ENCODE measurements at regions not wholly inside any gene's neighbourhood (a gene's known extent, or its start where the extent isn't known, plus 50 kb on each side); places are given as distances from the start of the nearest gene placed in this dataset.

- Histone ChIP-seq H3K36me3 (ENCODE audit: low read depth) (no peaks in the 10 kb centered on the region), H3K27ac (no peak overlapping the region), H3K9me3 (ENCODE audit: low read depth) (no peaks in the 10 kb centered on the region), H3K9ac (no peak overlapping the region), H3K79me2 (ENCODE audit: insufficient read depth) (no peaks in the 10 kb centered on the region), H3K4me1 (ENCODE audit: insufficient read depth) (no peaks in the 10 kb centered on the region), H3K4me2 (ENCODE audit: unreplicated experiment) (no peak overlapping the region), H2AFZ (no peak overlapping the region), H3F3A (ENCODE audit: insufficient read depth) (no peaks in the 10 kb centered on the region), H3K27me3 (replicated peaks; ENCODE audit: insufficient read depth) (no peaks in the 10 kb centered on the region), H3K4me3 (no peak overlapping the region), H3K9me2 (ENCODE audit: insufficient read depth) (no peaks in the 10 kb centered on the region), H4K20me1 (ENCODE audit: insufficient read depth) (no peaks in the 10 kb centered on the region)
- in situ Hi-C loops (cut with MboI), result no loop called here
- 57 to 66% methylated on average over 9 of the region's 9 CpGs for WGBS, 2 experiments (ENCODE audit: low coverage in 1 of 2, low lambda C conversion rate in 2 of 2, missing lambda C conversion rate in 2 of 2)
- TF ChIP-seq EZH2 (IDR thresholded peaks at IDR 0.05; ENCODE audit: insufficient read depth, poor library complexity, severe bottlenecking) (no peak), EZH2phosphoT487 (IDR thresholded peaks at IDR 0.05; ENCODE audit: insufficient read depth, low read depth) (no peak)
- no peak for DNase-seq
Measured at GRCh38 chr2:230593765-230594164, 118.9 kb upstream of the CAB39 start.

GRCh38 chr2:230594286-230594840 is 118.3 kb upstream of the CAB39 start:
- in situ Hi-C loops (cut with MboI), result no loop called here
- DNase-seq, result no peak
- H3K9me2 ChIP-seq (ENCODE audit: insufficient read depth), result no peaks in the 10 kb centered on the region

GRCh38 chr2:230599853-230600252 is 112.8 kb upstream of the CAB39 start:
- H3K9me3 ChIP-seq (ENCODE audit: low read depth), result no peaks in the 10 kb centered on the region
- WGBS, 2 experiments (ENCODE audit: low coverage in 1 of 2, low lambda C conversion rate in 2 of 2, missing lambda C conversion rate in 2 of 2), result 89 to 91% methylated on average over 2 of the region's 2 CpGs
- no peaks in the 10 kb centered on the region for H3K4me1 ChIP-seq (ENCODE audit: insufficient read depth)
- H3K4me2 ChIP-seq (ENCODE audit: unreplicated experiment), result no peak overlapping the region
- in situ Hi-C loops (cut with MboI), result no loop called here
- DNase-seq, result no peak
- H3K27me3 ChIP-seq (replicated peaks; ENCODE audit: insufficient read depth), result peaks cover 6% of the 10 kb centered on the region; the same call in 1 of the 2 replicates
- H3K27ac ChIP-seq, result no peak overlapping the region
- H2AFZ ChIP-seq, result no peak overlapping the region
- no peaks in the 10 kb centered on the region for H3F3A ChIP-seq (ENCODE audit: insufficient read depth)
- no peak overlapping the region for H3K9ac ChIP-seq
- no peaks in the 10 kb centered on the region for H3K79me2 ChIP-seq (ENCODE audit: insufficient read depth)
- no peaks in the 10 kb centered on the region for H3K9me2 ChIP-seq (ENCODE audit: insufficient read depth)
- TF ChIP-seq EZH2 (IDR thresholded peaks at IDR 0.05; ENCODE audit: insufficient read depth, poor library complexity, severe bottlenecking), result no peak
- no peak for TF ChIP-seq EZH2phosphoT487 (IDR thresholded peaks at IDR 0.05; ENCODE audit: insufficient read depth, low read depth)
- H4K20me1 ChIP-seq (ENCODE audit: insufficient read depth), result no peaks in the 10 kb centered on the region
- no peak overlapping the region for H3K4me3 ChIP-seq
- no peaks in the 10 kb centered on the region for H3K36me3 ChIP-seq (ENCODE audit: low read depth)

More at GRCh38 chr2:230594286-230594840, 118.3 kb upstream of the CAB39 start:
- Histone ChIP-seq H3K4me3 (no peak overlapping the region), H3K9me3 (ENCODE audit: low read depth) (no peaks in the 10 kb centered on the region), H3K4me1 (ENCODE audit: insufficient read depth) (no peaks in the 10 kb centered on the region), H3K27ac (no peak overlapping the region), H3K4me2 (ENCODE audit: unreplicated experiment) (no peak overlapping the region), H3K27me3 (replicated peaks; ENCODE audit: insufficient read depth) (no peaks in the 10 kb centered on the region), H3K79me2 (ENCODE audit: insufficient read depth) (no peaks in the 10 kb centered on the region), H3K36me3 (ENCODE audit: low read depth) (no peaks in the 10 kb centered on the region), H3K9ac (no peak overlapping the region), H4K20me1 (ENCODE audit: insufficient read depth) (no peaks in the 10 kb centered on the region), H3F3A (ENCODE audit: insufficient read depth) (no peaks in the 10 kb centered on the region), H2AFZ (no peak overlapping the region)
- TF ChIP-seq EZH2 (IDR thresholded peaks at IDR 0.05; ENCODE audit: insufficient read depth, poor library complexity, severe bottlenecking), result no peak
- no peak for TF ChIP-seq EZH2phosphoT487 (IDR thresholded peaks at IDR 0.05; ENCODE audit: insufficient read depth, low read depth)
- 51 to 85% methylated on average over 3 of the region's 3 CpGs for WGBS, 2 experiments (ENCODE audit: low coverage in 1 of 2, low lambda C conversion rate in 2 of 2, missing lambda C conversion rate in 2 of 2)

GRCh38 chr2:230600285-230600684 is 112.4 kb upstream of the CAB39 start:
- Histone ChIP-seq H3K36me3 (ENCODE audit: low read depth) (no peaks in the 10 kb centered on the region), H3K9ac (no peak overlapping the region), H3K27me3 (replicated peaks; ENCODE audit: insufficient read depth) (peaks cover 9% of the 10 kb centered on the region; the same call in 1 of the 2 replicates), H3K9me3 (ENCODE audit: low read depth) (no peaks in the 10 kb centered on the region), H3K4me3 (no peak overlapping the region), H3K9me2 (ENCODE audit: insufficient read depth) (no peaks in the 10 kb centered on the region), H3K4me1 (ENCODE audit: insufficient read depth) (no peaks in the 10 kb centered on the region), H3K4me2 (ENCODE audit: unreplicated experiment) (no peak overlapping the region), H3K27ac (no peak overlapping the region), H3F3A (ENCODE audit: insufficient read depth) (no peaks in the 10 kb centered on the region), H3K79me2 (ENCODE audit: insufficient read depth) (no peaks in the 10 kb centered on the region), H2AFZ (no peak overlapping the region), H4K20me1 (ENCODE audit: insufficient read depth) (no peaks in the 10 kb centered on the region)
- in situ Hi-C loops (cut with MboI), result no loop called here
- DNase-seq, result no peak
- 87 to 98% methylated on average over 5 of the region's 5 CpGs for WGBS, 2 experiments (ENCODE audit: low coverage in 1 of 2, low lambda C conversion rate in 2 of 2, missing lambda C conversion rate in 2 of 2)
- TF ChIP-seq EZH2 (IDR thresholded peaks at IDR 0.05; ENCODE audit: insufficient read depth, poor library complexity, severe bottlenecking) (no peak), EZH2phosphoT487 (IDR thresholded peaks at IDR 0.05; ENCODE audit: insufficient read depth, low read depth) (no peak)

- Histone ChIP-seq H3K4me1 (ENCODE audit: insufficient read depth) (no peaks in the 10 kb centered on the region), H3K4me3 (no peak overlapping the region), H3K4me2 (ENCODE audit: unreplicated experiment) (no peak overlapping the region), H3K79me2 (ENCODE audit: insufficient read depth) (no peaks in the 10 kb centered on the region), H3K9me2 (ENCODE audit: insufficient read depth) (no peaks in the 10 kb centered on the region), H3K36me3 (ENCODE audit: low read depth) (no peaks in the 10 kb centered on the region), H3K9ac (no peak overlapping the region), H4K20me1 (ENCODE audit: insufficient read depth) (no peaks in the 10 kb centered on the region), H2AFZ (no peak overlapping the region), H3K27ac (no peak overlapping the region), H3K27me3 (replicated peaks; ENCODE audit: insufficient read depth) (peaks cover 9% of the 10 kb centered on the region; the same call in 1 of the 2 replicates), H3F3A (ENCODE audit: insufficient read depth) (no peaks in the 10 kb centered on the region), H3K9me3 (ENCODE audit: low read depth) (no peaks in the 10 kb centered on the region)
- WGBS, 2 experiments (ENCODE audit: low coverage in 1 of 2, low lambda C conversion rate in 2 of 2, missing lambda C conversion rate in 2 of 2), result 34 to 38% methylated on average over 4 of the region's 4 CpGs
- in situ Hi-C loops (cut with MboI), result no loop called here
- no peak for DNase-seq
- TF ChIP-seq EZH2 (IDR thresholded peaks at IDR 0.05; ENCODE audit: insufficient read depth, poor library complexity, severe bottlenecking) (no peak), EZH2phosphoT487 (IDR thresholded peaks at IDR 0.05; ENCODE audit: insufficient read depth, low read depth) (no peak)
Measured at GRCh38 chr2:230600881-230601280, 111.8 kb upstream of the CAB39 start.

Measured in GM23248 (cell line).